CD4-positive, alpha-beta T cell (primary cell): ENCODE measurements at regions not wholly inside any gene's neighbourhood (a gene's known extent, or its start where the extent isn't known, plus 50 kb on each side); places are given as distances from the start of the nearest gene placed in this dataset.

ENCODE experiments used
- ATAC-seq: fragments of 200-7000 bp; cut with Tn5 transposase; one replicate; pipeline ENCODE4 v1.10.0; 2022; ENCODE audit warnings: mild to moderate bottlenecking; ENCODE audit not compliant: poor library complexity
- CTCF ChIA-PET: fragments of 350-600 bp; sonication (Branson Sonifier 250); formaldehyde crosslinking; loops from one replicate; lab custom pipeline; 2021; ENCODE audit warnings: antibody characterized with exemption, inconsistent platforms; lab: Charles Lee
- POLR2A ChIA-PET: fragments of 350-600 bp; sonication (Branson Sonifier 250); formaldehyde crosslinking; loops from one replicate; lab custom pipeline; 2021; ENCODE audit warnings: antibody characterized with exemption, inconsistent platforms; lab: Charles Lee
- DNase-seq, 14 experiments: peaks; one replicate each; pipeline ENCODE4 v3.0.0-alpha.2; 2013 to 2020; ENCODE audit warnings: mixed read lengths in 2 of 14
- H3K27ac ChIP-seq, 2 donors: one replicate each; pipeline versions ENCODE4 v1.5.1 to v1.7.0; 2013; ENCODE audit warnings: low read length in 2 of 2, low read depth in 1 of 2, mild to moderate bottlenecking in 1 of 2
- H3K27me3 ChIP-seq, 2 experiments: 1 replicate in 1 of 2; 2 replicates in 1 of 2; pipeline versions ENCODE4 v1.6.1 to v1.7.0; 2013; ENCODE audit warnings: low read length in 2 of 2, control low read depth in 1 of 2, mild to moderate bottlenecking in 1 of 2, moderate library complexity in 1 of 2; ENCODE audit not compliant: insufficient read depth in 2 of 2, control insufficient read depth in 1 of 2
- H3K36me3 ChIP-seq: one replicate; pipeline ENCODE4 v1.6.1; 2013; ENCODE audit warnings: low read length, control low read depth; ENCODE audit not compliant: insufficient read depth
- H3K4me1 ChIP-seq: one replicate; pipeline ENCODE4 v1.6.1; 2013; ENCODE audit warnings: low read length, control low read depth; ENCODE audit not compliant: insufficient read depth
- H3K4me3 ChIP-seq: one replicate; pipeline ENCODE4 v1.5.1; 2013; ENCODE audit warnings: mild to moderate bottlenecking, low read length, moderate library complexity
- H3K9me3 ChIP-seq, 2 experiments: 1 replicate in 1 of 2; 2 replicates in 1 of 2; pipeline versions ENCODE4 v1.6.1 to v1.7.0; 2013; ENCODE audit warnings: low read length in 2 of 2, mild to moderate bottlenecking in 2 of 2, control low read depth in 1 of 2, moderate library complexity in 1 of 2; ENCODE audit not compliant: control insufficient read depth in 1 of 2, insufficient read depth in 1 of 2
- H3K27ac Mint-ChIP-seq: one replicate; pipeline ENCODE4 v1.8.0; 2020; ENCODE audit warnings: mixed read lengths
- H3K27me3 Mint-ChIP-seq: one replicate; pipeline ENCODE4 v1.8.0; 2021; ENCODE audit warnings: mixed read lengths
- H3K36me3 Mint-ChIP-seq: one replicate; pipeline ENCODE4 v1.8.0; 2021; ENCODE audit warnings: low read depth, mixed read lengths
- H3K4me1 Mint-ChIP-seq: one replicate; pipeline ENCODE4 v1.8.0; 2021; ENCODE audit warnings: low read depth, mixed read lengths
- H3K4me3 Mint-ChIP-seq: one replicate; pipeline ENCODE4 v1.8.0; 2020; ENCODE audit warnings: mild to moderate bottlenecking, mixed read lengths
- H3K9me3 Mint-ChIP-seq: one replicate; pipeline ENCODE4 v1.8.0; 2020; ENCODE audit warnings: mixed read lengths
- CTCF ChIP-seq: fragments of 200-600 bp; IDR thresholded peaks from one replicate; pipeline ENCODE4 v1.8.0; 2022; ENCODE audit warnings: antibody characterized with exemption, mild to moderate bottlenecking
- intact Hi-C, 2 experiments: fragments of 100-400 bp; cut with DNase I in 1 of 2; cut with micrococcal nuclease in 1 of 2; formaldehyde crosslinking; loops; one replicate each; pipeline versions ENCODE4 v1.15.1 to v1.9.0; 2023 to 2025; cut with DNase I, micrococcal nuclease

GRCh38 chr5:40399349-40399748 is 280.4 kb upstream of the PTGER4 start:
- no peak for DNase-seq
- no peak for TF ChIP-seq CTCF
- no peaks in the 10 kb centered on the region for H3K9me3 ChIP-seq
- H3K27me3 ChIP-seq, result no peaks in the 10 kb centered on the region
- H3K4me1 ChIP-seq, result peaks cover 13% of the 10 kb centered on the region
- no peak overlapping the region for H3K27ac Mint-ChIP-seq
- no peak overlapping the region for H3K4me3 ChIP-seq
- no peaks in the 10 kb centered on the region for H3K36me3 Mint-ChIP-seq
- ChIA-PET CTCF (interaction anchor here (0.8 to 1.1 kb wide), 3 partner anchors 28 to 184 kb away, joined by 3 read pairs; no protein-coding TSS in a partner anchor), POLR2A (no interaction called here)
- peaks cover 44% of the 10 kb centered on the region for H3K4me1 Mint-ChIP-seq
- H3K36me3 ChIP-seq, result no peaks in the 10 kb centered on the region
- ATAC-seq, result no peak
- H3K4me3 Mint-ChIP-seq, result no peak overlapping the region
- H3K9me3 Mint-ChIP-seq, result no peaks in the 10 kb centered on the region
- intact Hi-C loops, result no loop called here
- no peaks in the 10 kb centered on the region for H3K27me3 Mint-ChIP-seq
- no peak overlapping the region for H3K27ac ChIP-seq

GRCh38 chr5:40397976-40398375 is 281.7 kb upstream of the PTGER4 start:
- Histone ChIP-seq H3K9me3 (no peaks in the 10 kb centered on the region), H3K4me1 (peaks cover 3% of the 10 kb centered on the region), H3K36me3 (no peaks in the 10 kb centered on the region), H3K27me3 (no peaks in the 10 kb centered on the region), H3K4me3 (no peak overlapping the region), H3K27ac (no peak overlapping the region)
- ChIA-PET CTCF (no interaction called here), POLR2A (no interaction called here)
- no peak for DNase-seq
- no peaks in the 10 kb centered on the region for H3K27me3 Mint-ChIP-seq
- intact Hi-C loops, result no loop called here
- H3K36me3 Mint-ChIP-seq, result no peaks in the 10 kb centered on the region
- no peak overlapping the region for H3K4me3 Mint-ChIP-seq
- no peak overlapping the region for H3K27ac Mint-ChIP-seq
- ATAC-seq, result no peak
- no peaks in the 10 kb centered on the region for H3K9me3 Mint-ChIP-seq
- H3K4me1 Mint-ChIP-seq, result peaks cover 33% of the 10 kb centered on the region
- TF ChIP-seq CTCF, result no peak

- Histone ChIP-seq H3K27me3 (no peaks in the 10 kb centered on the region), H3K36me3 (no peaks in the 10 kb centered on the region), H3K4me1 (peaks cover 3% of the 10 kb centered on the region), H3K4me3 (no peak overlapping the region), H3K9me3 (no peaks in the 10 kb centered on the region), H3K27ac (no peak overlapping the region)
- CTCF ChIA-PET, result interaction anchor here (1.0 kb wide), 1 partner anchor 9 kb away, joined by 4 read pairs; no protein-coding TSS in a partner anchor
- intact Hi-C loops, result no loop called here
- no peak for TF ChIP-seq CTCF
- POLR2A ChIA-PET, result interaction anchor here (1.5 kb wide), 1 partner anchor 13 kb away, joined by 5 read pairs; no protein-coding TSS in a partner anchor
- Mint-ChIP-seq H3K36me3 (no peaks in the 10 kb centered on the region), H3K9me3 (no peaks in the 10 kb centered on the region), H3K4me3 (no peak overlapping the region), H3K27me3 (no peaks in the 10 kb centered on the region), H3K4me1 (peaks cover 28% of the 10 kb centered on the region), H3K27ac (no peak overlapping the region)
- DNase-seq (no peak), ATAC-seq (no peak)
These were observed 282.6 kb upstream of the PTGER4 start for GRCh38 chr5:40397091-40397490.
